K562 (cell line): ENCODE measurements at regions not wholly inside any gene's neighbourhood (a gene's known extent, or its start where the extent isn't known, plus 50 kb on each side); places are given as distances from the start of the nearest gene placed in this dataset.

Experiments used
- ATAC-seq: fragments of 200-7000 bp; cut with Tn5 transposase; 3 replicates; pipeline ENCODE4 v1.9.1; 2020; ENCODE audit warnings: moderate library complexity
- BruUV-seq: library from RNA; stranded (reverse); fragments of 400-500 nt; replicated peaks from 2 replicates; lab custom pipeline; 2021; lab: Mats Ljungman, UMichigan
- CTCF ChIA-PET: fragments of 300-600 bp; formaldehyde crosslinking; extraction: SDS; loops from one replicate; lab custom pipeline; 2021; ENCODE audit warnings: low intra/inter-chr PET ratio; lab: Yijun Ruan, JAX
- POLR2A ChIA-PET: fragments of 300-600, 350-650 bp; sonication (Branson Sonifier 250); formaldehyde crosslinking; extraction: SDS; loops from one replicate; lab custom pipeline; 2021; ENCODE audit warnings: antibody characterized with exemption, inconsistent platforms; lab: Yijun Ruan, JAX
- DNase-seq, 4 experiments: peaks; one replicate each; pipeline versions ENCODE4 v3.0.0 to v3.0.0-alpha.2; 2011 to 2018; ENCODE audit warnings: low spot score in 3 of 4, mixed read lengths in 3 of 4; ENCODE audit errors: extremely low read depth in 1 of 4
- FAIRE-seq: peaks from 2 replicates; lab custom pipeline; 2011; peaks lifted over from hg19 to GRCh38; lab: Jason Lieb, UNC
- H2AFZ ChIP-seq: 2 replicates; pipeline ENCODE4 v1.6.0; 2011; ENCODE audit warnings: low read depth, low read length, control low read depth, inconsistent platforms
- H3K27ac ChIP-seq: fragments of 200-600 bp; 3 replicates; pipeline ENCODE4 v1.8.0; 2011; ENCODE audit warnings: low read depth, mild to moderate bottlenecking, control low read depth, inconsistent platforms, low read length, moderate library complexity, mixed read lengths; ENCODE audit errors: extremely low read depth
- H3K27me3 ChIP-seq, 2 experiments: fragments of 300-600 bp in 1 of 2; 2 replicates in 1 of 2; 3 replicates in 1 of 2; pipeline versions ENCODE4 v1.6.0 to v1.8.0; 2011; ENCODE audit warnings: inconsistent platforms in 2 of 2, low read length in 2 of 2, mild to moderate bottlenecking in 1 of 2, mixed read lengths in 1 of 2, moderate library complexity in 1 of 2; ENCODE audit not compliant: control insufficient read depth in 2 of 2, insufficient read depth in 2 of 2
- H3K36me3 ChIP-seq: fragments of 300-600 bp; 3 replicates; pipeline ENCODE4 v1.8.0; 2011; ENCODE audit warnings: mild to moderate bottlenecking, low read length, inconsistent platforms; ENCODE audit not compliant: control insufficient read depth, insufficient read depth
- H3K4me1 ChIP-seq, 2 experiments: fragments of 200-600 bp in 1 of 2; replicated peaks in 1 of 2; 2 replicates in 1 of 2; 3 replicates in 1 of 2; pipeline versions ENCODE4 v1.5.1 to v1.8.0; 2011; ENCODE audit warnings: inconsistent platforms in 2 of 2, low read length in 2 of 2, mild to moderate bottlenecking in 1 of 2, mixed read lengths in 1 of 2, moderate library complexity in 1 of 2; ENCODE audit not compliant: control insufficient read depth in 2 of 2, insufficient read depth in 2 of 2
- H3K4me2 ChIP-seq: 2 replicates; pipeline ENCODE4 v1.6.1; 2011; ENCODE audit warnings: low read length, control low read depth, inconsistent platforms, mixed read lengths; ENCODE audit not compliant: insufficient read depth
- H3K4me3 ChIP-seq: fragments of 200-600 bp; sonication (generic), shearing (Covaris generic); 2 replicates; pipeline ENCODE4 v1.5.1; 2016; ENCODE audit warnings: control low read depth, inconsistent platforms
- H3K79me2 ChIP-seq: fragments of 200-600 bp; 3 replicates; pipeline ENCODE4 v1.8.0; 2011; ENCODE audit warnings: low read length, inconsistent platforms; ENCODE audit not compliant: control insufficient read depth, insufficient read depth
- H3K9ac ChIP-seq, 2 experiments: 2 replicates each; pipeline versions ENCODE4 v1.6.0 to v1.6.1; 2011; ENCODE audit warnings: low read depth in 2 of 2, low read length in 2 of 2, control low read depth in 1 of 2, inconsistent platforms in 1 of 2, mild to moderate bottlenecking in 1 of 2, mixed read lengths in 1 of 2; ENCODE audit not compliant: insufficient read depth in 1 of 2
- H3K9me1 ChIP-seq: one replicate; pipeline ENCODE4 v1.6.0; 2011; ENCODE audit warnings: inconsistent platforms, mild to moderate bottlenecking, low read length, moderate library complexity; ENCODE audit not compliant: control insufficient read depth, insufficient read depth
- H3K9me3 ChIP-seq: replicated peaks from 2 replicates; pipeline ENCODE4 v1.5.1; 2011; ENCODE audit warnings: low read depth, low read length, inconsistent platforms; ENCODE audit not compliant: control insufficient read depth, insufficient read depth
- H4K20me1 ChIP-seq: replicated peaks from 2 replicates; pipeline ENCODE4 v1.6.1; 2011; ENCODE audit warnings: low read length, inconsistent platforms, mixed read lengths; ENCODE audit not compliant: control insufficient read depth, insufficient read depth
- BDP1 ChIP-seq: IDR thresholded peaks from 3 replicates; pipeline ENCODE4 v1.6.1; 2011; ENCODE audit not compliant: insufficient read length, insufficient read depth
- CEBPZ ChIP-seq: fragments of 150-350 bp; IDR thresholded peaks from 2 replicates; pipeline ENCODE4 v1.6.1; 2014; ENCODE audit warnings: low read depth, mild to moderate bottlenecking, low read length, borderline replicate concordance
- EHMT2 ChIP-seq: fragments of 450-650 bp; IDR thresholded peaks from 2 replicates; pipeline ENCODE4 v1.6.1; 2018; ENCODE audit warnings: antibody characterized with exemption
- ELF4 ChIP-seq: fragments of 450-650 bp; formaldehyde crosslinking; IDR thresholded peaks from 2 replicates; pipeline ENCODE4 v1.4.0; 2022; ENCODE audit warnings: missing genetic modification characterization
- SIRT6 ChIP-seq: IDR thresholded peaks from one replicate; pipeline ENCODE4 v1.6.1; 2012; ENCODE audit warnings: low read depth, mild to moderate bottlenecking, control low read depth, inconsistent platforms, low read length, moderate library complexity
- TEAD4 ChIP-seq, 2 experiments: sonication (generic) in 1 of 2; formaldehyde crosslinking in 1 of 2; IDR thresholded peaks; 2 replicates each; pipeline versions ENCODE4 v1.6.1 to v1.8.0; 2012 to 2022; ENCODE audit warnings: borderline replicate concordance in 1 of 2, inconsistent platforms in 1 of 2, low read length in 1 of 2, mild to moderate bottlenecking in 1 of 2, missing genetic modification reagents in 1 of 2
- WGBS: fragments of 100-300 bp; shearing (Covaris generic); methylation state at CpG from one replicate; pipeline ENCODE4 v1.1.6; 2016; ENCODE audit warnings: low coverage, mixed read lengths; ENCODE audit not compliant: insufficient coverage; ENCODE audit errors: missing lambda C conversion rate; 5-methylcytosine and 5-hydroxymethylcytosine counted together
- in situ Hi-C: fragments of 300-500 bp; cut with MboI; formaldehyde crosslinking; loops from 4 replicates; pipeline ENCODE4 v1.15.0; 2018; ENCODE audit warnings: inconsistent platforms, mixed read lengths
- intact Hi-C: fragments of 100-400 bp; cut with micrococcal nuclease; formaldehyde crosslinking; loops from 2 replicates; pipeline ENCODE4 v1.14.2; 2022
- TF ChIP-seq, protein P1 (sequence below), 2 experiments: fragments of 450-650 bp in 1 of 2; IDR thresholded peaks; 2 replicates each; pipeline ENCODE4 v1.6.1; 2011 to 2017; ENCODE audit warnings: low read depth in 2 of 2, antibody characterized with exemption in 1 of 2, borderline replicate concordance in 1 of 2, low read length in 1 of 2, mild to moderate bottlenecking in 1 of 2, mixed read lengths in 1 of 2; ENCODE audit not compliant: control insufficient read depth in 1 of 2

- Histone ChIP-seq H2AFZ (no peak overlapping the region), H3K9ac (no peak overlapping the region), H4K20me1 (no peaks in the 10 kb centered on the region), H3K9me1 (no peaks in the 10 kb centered on the region), H3K27ac (no peak overlapping the region), H3K4me2 (no peak overlapping the region), H3K36me3 (no peaks in the 10 kb centered on the region), H3K79me2 (no peaks in the 10 kb centered on the region), H3K27me3 (no peaks in the 10 kb centered on the region), H3K4me1 (no peaks in the 10 kb centered on the region), H3K4me3 (no peak overlapping the region), H3K9me3 (no peaks in the 10 kb centered on the region)
- ChIA-PET POLR2A (no interaction called here), CTCF (no interaction called here)
- in situ Hi-C loops (no loop called here), intact Hi-C loops (no loop called here)
- ATAC-seq (no peak), DNase-seq (no peak), FAIRE-seq (no peak)
- WGBS, result 0% methylated on average over 2 of the region's 2 CpGs
- no TSS peak for BruUV-seq
- no peak for TF ChIP-seq TEAD4 (IDR thresholded peaks at IDR 0.05; ENCODE audit: low read length)
- TF ChIP-seq TEAD4 (CRISPR knock-in tag; IDR thresholded peaks at IDR 0.05; ENCODE audit: borderline replicate concordance), result no peak
- no peak for TF ChIP-seq CEBPZ
- no peak for TF ChIP-seq EHMT2
- TF ChIP-seq, protein P1, sequence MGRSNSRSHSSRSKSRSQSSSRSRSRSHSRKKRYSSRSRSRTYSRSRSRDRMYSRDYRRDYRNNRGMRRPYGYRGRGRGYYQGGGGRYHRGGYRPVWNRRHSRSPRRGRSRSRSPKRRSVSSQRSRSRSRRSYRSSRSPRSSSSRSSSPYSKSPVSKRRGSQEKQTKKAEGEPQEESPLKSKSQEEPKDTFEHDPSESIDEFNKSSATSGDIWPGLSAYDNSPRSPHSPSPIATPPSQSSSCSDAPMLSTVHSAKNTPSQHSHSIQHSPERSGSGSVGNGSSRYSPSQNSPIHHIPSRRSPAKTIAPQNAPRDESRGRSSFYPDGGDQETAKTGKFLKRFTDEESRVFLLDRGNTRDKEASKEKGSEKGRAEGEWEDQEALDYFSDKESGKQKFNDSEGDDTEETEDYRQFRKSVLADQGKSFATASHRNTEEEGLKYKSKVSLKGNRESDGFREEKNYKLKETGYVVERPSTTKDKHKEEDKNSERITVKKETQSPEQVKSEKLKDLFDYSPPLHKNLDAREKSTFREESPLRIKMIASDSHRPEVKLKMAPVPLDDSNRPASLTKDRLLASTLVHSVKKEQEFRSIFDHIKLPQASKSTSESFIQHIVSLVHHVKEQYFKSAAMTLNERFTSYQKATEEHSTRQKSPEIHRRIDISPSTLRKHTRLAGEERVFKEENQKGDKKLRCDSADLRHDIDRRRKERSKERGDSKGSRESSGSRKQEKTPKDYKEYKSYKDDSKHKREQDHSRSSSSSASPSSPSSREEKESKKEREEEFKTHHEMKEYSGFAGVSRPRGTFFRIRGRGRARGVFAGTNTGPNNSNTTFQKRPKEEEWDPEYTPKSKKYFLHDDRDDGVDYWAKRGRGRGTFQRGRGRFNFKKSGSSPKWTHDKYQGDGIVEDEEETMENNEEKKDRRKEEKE (IDR thresholded peaks at IDR 0.05; ENCODE audit: borderline replicate concordance in 1 of 2, control insufficient read depth in 1 of 2, low read depth in 2 of 2, low read length in 1 of 2), result no peak
- no peak for TF ChIP-seq SIRT6
- no peak for TF ChIP-seq ELF4 (CRISPR knock-in tag)
- no peak for TF ChIP-seq BDP1
Measured at GRCh38 chr11:24196733-24197132, 300.1 kb upstream of the LUZP2 start.
